ENCODE measurements at regions not wholly inside any gene's neighbourhood (a gene's known extent, or its start where the extent isn't known, plus 50 kb on each side); places are given as distances from the start of the nearest gene placed in this dataset.
A peak's percentile ranks its signal among the peaks of the same experiment; 100 is the strongest.
"Not testable (repeated sequence)": the region's sequence is repeated elsewhere in the genome, so short reads cannot be mapped to it uniquely, and the experiment has no call there.

GRCh38 chr16:76716251-76716650, 439.1 kb downstream of the CNTNAP4 start:
- DNase-seq (ENCODE audit: low read depth), result not testable (repeated sequence)

DNA sequence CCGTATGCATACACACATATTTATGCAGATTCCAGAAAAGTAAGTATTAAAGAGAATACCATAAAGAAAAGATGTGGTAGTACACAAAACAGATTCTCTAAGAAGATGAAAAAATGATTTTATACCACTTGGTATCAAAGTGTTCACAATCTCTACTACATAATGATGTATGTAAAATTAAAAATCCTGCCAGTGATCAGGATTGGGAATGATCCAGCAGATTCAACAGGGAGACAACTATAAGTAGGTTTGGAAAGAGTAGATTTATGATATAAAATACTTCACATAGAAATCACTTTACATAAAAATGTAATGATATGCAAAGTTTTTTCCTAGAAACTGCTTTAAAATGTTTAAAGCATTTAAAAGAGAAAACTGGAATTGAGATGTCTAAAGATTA, 447.0 kb downstream of the CNTNAP4 start:
- DNase-seq (ENCODE audit: low read depth), result no peak

DNA sequence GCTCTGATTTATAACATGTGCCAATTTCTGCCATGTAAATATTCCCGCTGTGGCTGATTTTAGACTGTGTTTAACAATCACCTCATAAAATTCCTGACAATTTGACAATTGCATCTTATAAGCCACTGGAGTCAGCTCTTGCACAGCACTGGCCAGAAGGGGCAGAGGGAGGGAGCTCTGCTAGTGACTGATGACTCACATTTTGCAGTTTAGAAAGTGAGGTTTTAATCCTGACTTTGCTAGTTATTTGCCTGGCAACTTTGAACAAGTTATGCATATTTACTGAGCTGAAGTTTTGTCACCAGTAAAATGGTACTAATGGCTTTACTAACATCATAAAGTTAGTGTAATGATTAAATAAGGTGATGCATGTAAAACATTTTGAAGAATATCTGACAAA, 452.3 kb downstream of the CNTNAP4 start:
- peak; percentile 14 for DNase-seq (ENCODE audit: low read depth)

GRCh38 chr16:76732894-76733293, 455.7 kb downstream of the CNTNAP4 start:
- DNase-seq (ENCODE audit: low read depth), result no peak

- no peak for DNase-seq (ENCODE audit: low read depth)
Observed at GRCh38 chr16:76741623-76742022, 449.4 kb upstream of the MON1B start.

DNA sequence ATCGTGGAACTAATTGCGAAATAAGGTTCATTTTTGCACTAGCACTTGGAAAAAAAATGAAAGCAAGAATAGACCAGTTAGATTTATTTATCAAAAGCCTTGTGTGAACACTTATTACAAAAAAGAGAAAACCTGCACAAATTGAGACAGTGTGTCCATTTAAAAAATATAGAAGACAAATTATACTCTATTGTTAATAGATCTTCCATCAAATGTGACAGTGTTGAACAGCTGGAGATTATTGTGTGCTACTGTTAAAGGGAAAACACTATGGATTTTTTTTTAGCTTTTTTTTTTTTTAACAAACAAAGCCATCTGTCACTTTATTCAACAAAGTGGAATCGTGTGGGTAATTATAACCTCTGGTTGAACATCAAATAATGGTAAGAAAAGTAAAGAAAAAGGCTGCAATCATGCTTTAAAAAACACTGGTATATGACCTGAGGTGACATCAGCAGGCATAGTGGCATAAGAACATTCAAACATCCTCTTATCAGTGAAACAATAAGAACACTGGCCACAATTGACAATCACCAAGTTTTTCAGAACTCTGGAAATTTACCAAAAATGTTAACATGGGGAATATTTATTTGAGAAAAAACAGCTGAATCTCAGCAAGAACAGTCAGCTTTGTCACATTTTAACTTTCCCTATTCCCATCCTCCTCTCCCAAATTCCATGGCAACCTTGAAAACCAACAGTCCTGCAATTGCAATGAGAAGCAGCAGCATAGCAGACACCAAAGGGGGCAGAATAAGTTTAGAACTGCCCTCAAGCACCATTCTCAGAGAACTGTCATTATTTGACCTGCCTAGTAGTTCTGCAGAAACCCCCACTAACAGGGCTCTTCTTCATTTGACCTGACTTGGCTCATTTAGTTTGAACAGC, 442.3 kb upstream of the MON1B start:
- DNase-seq (ENCODE audit: low read depth), result no peak

DNA sequence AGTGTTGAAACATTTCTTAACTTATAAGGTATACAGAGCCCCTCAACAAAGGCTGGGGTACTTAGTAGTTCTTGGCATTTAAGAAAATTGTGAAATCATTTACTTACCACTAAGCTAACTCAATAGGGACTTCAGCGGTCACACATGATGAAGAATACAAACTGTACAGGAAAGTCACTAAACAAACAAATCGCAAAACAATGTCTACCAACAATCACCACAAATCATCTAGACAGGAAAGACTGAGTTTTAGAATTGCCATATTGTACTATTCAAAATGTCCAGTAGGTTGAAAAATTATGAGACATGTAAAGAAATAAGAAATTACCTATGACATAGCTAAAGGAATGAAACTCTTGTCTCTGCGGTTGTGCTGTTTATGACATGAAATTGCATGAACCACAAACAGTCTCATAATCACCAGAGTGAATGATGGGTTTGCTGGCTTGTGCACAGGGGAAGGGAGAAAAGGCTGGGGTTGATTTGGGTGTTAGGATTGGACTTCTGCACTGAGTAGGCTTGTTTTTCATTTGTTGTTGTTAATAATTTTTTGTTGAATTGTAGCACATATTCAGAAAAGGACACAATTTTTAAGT, 441.1 kb upstream of the MON1B start:
- no peak for DNase-seq (ENCODE audit: low read depth)

DNA sequence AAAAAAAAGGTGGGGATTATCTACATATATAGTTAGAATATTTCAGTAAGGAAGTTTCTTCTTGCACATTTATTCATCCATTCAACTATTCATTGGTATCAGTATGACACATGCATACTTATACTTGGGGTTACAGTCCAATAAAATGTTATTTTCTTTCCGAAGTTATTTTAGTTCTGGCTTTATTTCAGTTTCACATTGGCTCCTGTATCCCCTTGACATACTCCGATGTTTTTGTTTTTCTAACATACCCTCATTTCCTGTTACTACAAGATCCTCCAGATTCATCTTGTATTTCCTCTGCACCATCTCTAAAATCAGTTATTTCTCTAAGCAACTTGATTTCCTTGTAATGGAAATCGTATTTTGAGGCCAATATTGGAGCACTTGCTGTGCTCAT, 435.5 kb upstream of the MON1B start:
- no peak for DNase-seq (ENCODE audit: low read depth)

GRCh38 chr16:76756423-76756822, 434.6 kb upstream of the MON1B start:
- no peak for DNase-seq (ENCODE audit: low read depth)

- no peak for DNase-seq (ENCODE audit: low read depth)
Observed at GRCh38 chr16:76756951-76757350, 434.0 kb upstream of the MON1B start.

DNA sequence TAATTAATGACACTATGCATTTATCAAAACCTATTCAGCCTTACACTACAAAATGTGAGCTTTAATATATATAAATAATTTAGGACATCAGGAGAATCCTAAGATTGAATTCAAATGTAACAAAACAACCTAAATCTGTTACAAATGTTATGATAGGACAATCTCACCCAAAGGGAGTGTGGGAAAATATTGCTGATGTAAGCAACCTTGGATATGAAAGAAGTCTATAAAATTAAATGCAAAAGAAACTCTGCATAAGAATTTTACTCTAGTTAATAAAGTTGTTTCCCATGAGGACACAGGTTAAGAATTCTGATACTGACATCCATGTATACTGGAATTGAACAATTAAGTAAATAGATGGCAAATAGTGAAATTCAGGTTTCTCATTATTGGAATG, 424.5 kb upstream of the MON1B start:
- DNase-seq (ENCODE audit: low read depth), result no peak

GRCh38 chr16:76768316-76768715, 422.7 kb upstream of the MON1B start:
- no peak for DNase-seq (ENCODE audit: low read depth)

GRCh38 chr16:76768948-76769347, 422.0 kb upstream of the MON1B start:
- DNase-seq (ENCODE audit: low read depth), result no peak

DNA sequence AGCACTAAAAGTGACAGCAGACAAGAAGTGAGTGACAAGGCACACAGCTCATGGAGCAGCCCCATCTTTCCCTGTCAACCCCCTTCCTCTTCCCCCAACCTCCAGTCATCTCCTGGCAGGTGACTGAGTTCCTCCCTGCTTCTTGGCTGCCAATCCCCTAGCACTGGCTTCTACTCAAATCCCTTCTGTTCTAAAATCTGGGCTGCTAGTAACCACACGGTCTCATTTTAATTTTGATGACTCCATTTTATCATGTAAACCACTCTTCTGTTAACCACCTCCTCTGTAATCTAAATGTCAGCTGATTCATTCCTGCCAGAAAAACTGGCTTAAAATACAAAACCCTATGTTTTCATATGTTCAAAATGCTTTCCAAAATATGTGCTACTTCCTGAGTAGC, 419.8 kb upstream of the MON1B start:
- no peak for DNase-seq (ENCODE audit: low read depth)

- DNase-seq (ENCODE audit: low read depth), result no peak
Observed at GRCh38 chr16:76777721-76778465, 413.1 kb upstream of the MON1B start.

GRCh38 chr16:76780556-76780955, 410.4 kb upstream of the MON1B start:
- DNase-seq (ENCODE audit: low read depth), result peak; percentile 59

DNA sequence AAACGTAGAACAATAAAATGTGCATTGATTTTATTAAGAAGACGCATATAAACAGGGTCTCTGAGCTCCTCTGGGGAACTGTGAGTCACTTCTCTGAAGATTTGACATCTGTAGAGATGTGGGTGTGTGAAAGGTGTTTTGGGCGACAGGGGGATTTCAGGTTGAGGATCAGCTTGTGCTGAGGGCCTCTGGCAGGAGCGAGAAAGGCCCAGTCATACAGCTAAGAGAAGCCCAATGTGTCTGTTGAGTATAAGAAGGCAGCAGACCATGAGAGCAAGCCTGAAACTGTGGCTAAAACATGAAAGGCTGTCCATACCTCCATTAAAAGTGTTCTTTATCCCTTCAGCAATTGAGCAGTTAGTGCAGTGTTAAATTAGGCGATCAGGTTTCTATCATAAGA, 406.5 kb upstream of the MON1B start:
- no peak for DNase-seq (ENCODE audit: low read depth)

DNA sequence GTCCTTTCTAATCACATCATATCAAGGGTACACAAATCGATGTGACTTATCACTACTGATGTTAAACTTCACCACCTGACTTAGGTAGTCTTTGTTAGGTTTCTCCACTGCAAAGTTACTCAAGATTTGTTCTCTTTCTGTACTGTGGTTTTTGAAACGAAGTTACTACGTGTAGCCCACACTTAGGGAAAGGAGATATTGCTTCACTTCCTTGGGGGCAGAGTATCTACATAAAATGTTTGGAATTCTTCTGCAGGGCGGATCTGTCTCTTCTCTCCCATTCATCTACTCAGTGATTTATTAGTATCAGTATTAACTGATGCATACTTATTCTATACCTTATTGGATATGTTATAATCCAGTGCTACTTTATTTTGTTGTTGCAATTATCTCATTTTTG, 403.6 kb upstream of the MON1B start:
- peak; percentile 34 for DNase-seq (ENCODE audit: low read depth)

DNA sequence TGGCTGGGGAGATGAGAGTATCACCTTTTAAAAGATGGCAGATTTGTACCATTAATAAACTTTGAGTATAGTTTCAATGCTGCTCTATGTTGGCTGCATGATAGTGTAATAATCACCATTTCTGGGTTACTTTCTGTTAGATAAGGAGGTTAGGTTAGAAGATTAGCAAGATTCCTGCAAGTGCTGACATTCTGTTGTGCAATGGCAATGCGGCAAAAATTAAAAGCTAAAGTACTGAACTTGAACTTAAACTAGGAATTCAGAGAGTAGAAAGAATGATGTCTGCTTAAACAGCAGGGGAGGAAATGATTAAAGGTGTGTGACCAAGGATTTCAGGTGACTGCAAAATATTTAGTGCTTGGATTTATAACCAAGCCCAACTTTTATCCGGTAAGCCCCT, 399.8 kb upstream of the MON1B start:
- DNase-seq (ENCODE audit: low read depth), result peak; percentile 3

GRCh38 chr16:76796416-76796815, 394.6 kb upstream of the MON1B start:
- no peak for DNase-seq (ENCODE audit: low read depth)

GRCh38 chr16:76796978-76797377, 394.0 kb upstream of the MON1B start:
- DNase-seq (ENCODE audit: low read depth), result no peak

DNA sequence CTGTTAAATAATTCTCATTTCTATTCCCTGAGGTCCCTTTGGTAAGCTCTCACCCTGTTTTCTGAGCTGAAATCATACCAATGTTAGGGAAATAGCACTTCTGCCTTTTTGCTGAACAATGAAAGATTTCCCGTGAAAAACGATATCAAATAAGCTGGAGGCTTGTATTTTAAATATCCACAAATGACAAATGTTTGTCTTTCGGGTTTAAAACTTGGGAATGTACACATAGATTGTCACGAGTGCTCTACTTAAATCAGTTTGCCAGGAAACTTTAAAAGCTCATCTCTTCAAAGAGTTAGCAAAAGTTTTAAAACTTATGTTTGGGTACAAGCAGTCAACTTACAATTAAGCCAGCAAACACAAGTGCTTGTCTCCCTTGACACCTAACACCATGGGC, 393.5 kb upstream of the MON1B start:
- DNase-seq (ENCODE audit: low read depth), result no peak

- no peak for DNase-seq (ENCODE audit: low read depth)
Observed at GRCh38 chr16:76800196-76800595, 390.8 kb upstream of the MON1B start.
